HG02981 (cell line): ENCODE measurements at regions not wholly inside any gene's neighbourhood (a gene's known extent, or its start where the extent isn't known, plus 50 kb on each side); places are given as distances from the start of the nearest gene placed in this dataset.
"Not testable (repeated sequence)": the region's sequence is repeated elsewhere in the genome, so short reads cannot be mapped to it uniquely, and the experiment has no call there.

ENCODE experiments used
- ATAC-seq: cut with Tn5 transposase; IDR thresholded peaks from one replicate; pipeline ENCODE4 v1.9.1; 2021; ENCODE audit warnings: mild to moderate bottlenecking, moderate library complexity; ENCODE audit not compliant: unreplicated experiment

DNA sequence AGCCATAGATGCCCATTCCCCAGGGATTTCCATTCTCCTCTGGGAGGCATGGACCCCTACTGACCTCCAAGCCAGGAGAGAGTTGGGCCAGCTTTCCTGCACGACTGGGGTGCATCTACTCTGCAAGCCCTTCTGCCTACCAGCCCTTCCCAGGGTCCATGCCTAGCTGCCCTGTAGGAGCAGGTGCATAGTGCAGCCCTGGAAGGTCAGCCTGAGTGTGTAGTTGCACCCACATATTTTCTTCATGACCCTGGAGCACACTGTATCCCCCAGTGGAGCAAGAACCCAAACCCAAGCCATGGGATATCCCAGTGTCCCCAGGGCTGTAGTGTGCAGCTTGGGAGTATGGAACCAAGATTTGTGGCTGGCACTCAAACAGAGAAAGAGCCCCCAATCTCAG, 155.6 kb upstream of the GOLGA6L22 start:
- not testable (repeated sequence) for ATAC-seq
